Epithelial cell of esophagus (primary cell): ENCODE measurements at regions not wholly inside any gene's neighbourhood (a gene's known extent, or its start where the extent isn't known, plus 50 kb on each side); places are given as distances from the start of the nearest gene placed in this dataset.

ENCODE experiments used
- DNase-seq: peaks from one replicate; pipeline ENCODE4 v3.0.0; 2010; ENCODE audit warnings: low read depth
- H3K4me3 ChIP-seq: 2 replicates; pipeline ENCODE4 v1.5.1; 2011; ENCODE audit warnings: mild to moderate bottlenecking, low read length, control low read depth
- TF ChIP-seq, protein P1 (sequence below): IDR thresholded peaks from 2 replicates; pipeline ENCODE4 v1.5.1; 2011; ENCODE audit warnings: low read depth, mild to moderate bottlenecking, low read length, control low read depth, inconsistent platforms; ENCODE audit not compliant: insufficient read depth; ENCODE audit errors: missing control alignments

DNA sequence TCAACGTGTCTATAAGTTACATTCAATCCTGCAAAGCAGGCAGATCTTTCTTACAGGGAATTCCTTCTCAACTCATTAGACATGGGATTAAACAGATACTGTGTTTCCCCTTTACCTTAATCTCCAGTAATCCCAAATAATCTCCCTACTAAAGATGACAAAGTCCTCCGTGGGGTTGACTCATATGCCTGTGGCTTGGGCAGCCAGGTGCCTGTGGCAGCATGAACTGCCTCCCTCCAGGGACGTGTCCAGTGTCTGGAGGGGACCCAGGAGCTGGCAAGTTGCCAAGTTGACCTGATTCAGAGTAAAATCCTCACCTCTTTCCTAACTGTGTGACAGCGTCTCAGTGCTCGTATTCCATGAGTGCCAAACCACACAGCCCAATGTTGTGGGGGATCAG, 94.6 kb upstream of the PTCH1 start:
- TF ChIP-seq, protein P1, sequence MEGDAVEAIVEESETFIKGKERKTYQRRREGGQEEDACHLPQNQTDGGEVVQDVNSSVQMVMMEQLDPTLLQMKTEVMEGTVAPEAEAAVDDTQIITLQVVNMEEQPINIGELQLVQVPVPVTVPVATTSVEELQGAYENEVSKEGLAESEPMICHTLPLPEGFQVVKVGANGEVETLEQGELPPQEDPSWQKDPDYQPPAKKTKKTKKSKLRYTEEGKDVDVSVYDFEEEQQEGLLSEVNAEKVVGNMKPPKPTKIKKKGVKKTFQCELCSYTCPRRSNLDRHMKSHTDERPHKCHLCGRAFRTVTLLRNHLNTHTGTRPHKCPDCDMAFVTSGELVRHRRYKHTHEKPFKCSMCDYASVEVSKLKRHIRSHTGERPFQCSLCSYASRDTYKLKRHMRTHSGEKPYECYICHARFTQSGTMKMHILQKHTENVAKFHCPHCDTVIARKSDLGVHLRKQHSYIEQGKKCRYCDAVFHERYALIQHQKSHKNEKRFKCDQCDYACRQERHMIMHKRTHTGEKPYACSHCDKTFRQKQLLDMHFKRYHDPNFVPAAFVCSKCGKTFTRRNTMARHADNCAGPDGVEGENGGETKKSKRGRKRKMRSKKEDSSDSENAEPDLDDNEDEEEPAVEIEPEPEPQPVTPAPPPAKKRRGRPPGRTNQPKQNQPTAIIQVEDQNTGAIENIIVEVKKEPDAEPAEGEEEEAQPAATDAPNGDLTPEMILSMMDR, result no peak
- H3K4me3 ChIP-seq, result no peak overlapping the region
- no peak for DNase-seq

DNA sequence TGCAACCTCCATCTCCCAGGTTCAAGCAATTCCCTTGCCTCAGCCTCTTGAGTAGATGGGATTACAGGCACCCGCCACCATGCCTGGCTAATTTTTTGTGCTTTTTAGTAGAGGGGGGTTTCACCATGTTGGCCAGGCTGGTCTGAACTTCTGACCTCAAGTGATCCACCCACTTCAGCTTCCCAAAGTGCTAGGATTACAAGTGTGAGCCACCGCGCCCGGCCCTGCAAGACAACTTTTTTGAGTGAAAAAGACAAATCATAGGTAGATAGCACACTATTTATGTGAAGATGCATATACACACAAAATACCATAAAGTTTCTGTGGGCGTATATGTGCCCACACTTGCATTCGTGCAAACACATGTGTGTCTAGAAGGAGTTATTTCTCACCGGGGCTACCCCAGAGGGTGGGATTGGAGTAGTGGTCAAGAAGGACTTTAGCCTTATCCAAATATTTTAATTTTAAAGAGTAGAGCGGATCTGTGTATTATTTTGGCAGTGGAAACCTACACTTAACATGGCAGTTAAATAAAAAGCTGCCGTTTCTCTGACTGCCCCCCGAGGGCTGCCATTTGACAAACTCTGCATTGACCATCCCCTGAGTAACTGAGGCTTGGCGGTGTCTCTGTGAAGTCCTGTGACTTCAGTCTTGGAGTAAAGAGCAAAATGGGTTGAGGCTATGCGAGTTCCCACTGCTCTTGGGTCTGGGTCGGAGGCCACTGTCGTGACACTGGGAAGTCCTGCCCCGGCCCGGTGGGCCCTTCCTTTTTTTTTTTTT, 93.4 kb upstream of the PTCH1 start:
- H3K4me3 ChIP-seq, result no peak overlapping the region
- DNase-seq, result no peak
- TF ChIP-seq, protein P1, result no peak

DNA sequence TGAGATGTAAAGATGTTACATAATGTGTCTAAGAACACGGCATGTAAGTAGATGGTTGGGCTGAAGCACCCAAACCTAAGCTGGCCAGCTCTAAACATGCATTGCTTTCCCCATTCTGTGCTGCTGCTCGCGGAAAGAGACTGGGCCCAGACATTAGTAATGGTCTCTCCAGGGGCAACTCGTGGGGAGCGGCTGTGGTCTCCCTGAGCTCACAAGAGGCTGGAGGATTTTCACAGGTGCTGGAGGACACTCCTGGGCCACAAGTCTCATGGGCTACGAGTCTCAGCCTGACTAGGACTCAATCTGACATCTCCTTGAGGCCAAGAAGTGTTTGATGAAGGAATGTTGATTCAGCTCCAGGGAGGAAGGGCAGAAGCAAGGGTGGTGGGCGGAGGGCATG, 92.7 kb upstream of the PTCH1 start:
- no peak for DNase-seq
- H3K4me3 ChIP-seq, result no peak overlapping the region
- TF ChIP-seq, protein P1, result no peak

DNA sequence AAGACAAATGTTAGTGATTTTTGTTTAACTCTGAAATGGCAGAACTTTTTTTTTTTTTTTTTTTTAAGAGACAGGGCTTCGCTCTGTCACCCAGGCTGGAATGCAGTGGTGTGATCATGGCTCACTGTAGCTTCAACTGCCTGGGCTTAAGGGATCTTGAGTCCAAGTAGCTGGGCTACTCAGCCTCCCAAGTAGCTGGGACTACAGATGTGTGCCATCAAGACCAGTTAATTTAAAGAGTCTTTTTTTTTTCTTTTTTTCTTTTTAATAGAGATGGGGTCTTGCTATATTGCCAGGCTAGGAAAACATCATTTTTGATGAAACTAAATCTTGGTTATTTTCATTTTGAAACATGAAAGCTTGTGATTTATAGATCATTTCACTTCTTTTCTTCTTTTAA, 91.6 kb upstream of the PTCH1 start:
- DNase-seq, result no peak
- TF ChIP-seq, protein P1, result no peak

DNA sequence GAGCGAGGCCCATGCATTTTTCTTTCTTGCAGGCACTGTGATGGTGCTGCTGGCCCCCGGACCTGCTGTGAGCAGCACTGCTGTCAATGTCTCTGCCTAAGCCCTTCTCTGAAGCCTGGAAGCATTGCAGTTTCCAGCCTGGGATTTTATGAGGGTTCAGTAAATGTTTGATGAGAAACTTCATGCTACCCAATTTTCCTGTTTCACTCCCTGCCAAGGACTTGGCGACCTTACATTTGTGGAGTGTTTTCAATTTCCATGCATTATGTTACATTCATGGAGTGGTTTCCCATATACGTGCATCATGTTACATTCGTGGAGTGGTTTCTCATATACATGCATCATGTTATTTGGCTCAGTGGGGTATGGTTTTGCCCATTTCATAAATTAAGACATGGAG, 90.7 kb upstream of the PTCH1 start:
- TF ChIP-seq, protein P1, result no peak
- DNase-seq, result no peak
- H3K4me3 ChIP-seq, result no peak overlapping the region

More for the DNA sequence above, 91.6 kb upstream of the PTCH1 start:
- no peak overlapping the region for H3K4me3 ChIP-seq

DNA sequence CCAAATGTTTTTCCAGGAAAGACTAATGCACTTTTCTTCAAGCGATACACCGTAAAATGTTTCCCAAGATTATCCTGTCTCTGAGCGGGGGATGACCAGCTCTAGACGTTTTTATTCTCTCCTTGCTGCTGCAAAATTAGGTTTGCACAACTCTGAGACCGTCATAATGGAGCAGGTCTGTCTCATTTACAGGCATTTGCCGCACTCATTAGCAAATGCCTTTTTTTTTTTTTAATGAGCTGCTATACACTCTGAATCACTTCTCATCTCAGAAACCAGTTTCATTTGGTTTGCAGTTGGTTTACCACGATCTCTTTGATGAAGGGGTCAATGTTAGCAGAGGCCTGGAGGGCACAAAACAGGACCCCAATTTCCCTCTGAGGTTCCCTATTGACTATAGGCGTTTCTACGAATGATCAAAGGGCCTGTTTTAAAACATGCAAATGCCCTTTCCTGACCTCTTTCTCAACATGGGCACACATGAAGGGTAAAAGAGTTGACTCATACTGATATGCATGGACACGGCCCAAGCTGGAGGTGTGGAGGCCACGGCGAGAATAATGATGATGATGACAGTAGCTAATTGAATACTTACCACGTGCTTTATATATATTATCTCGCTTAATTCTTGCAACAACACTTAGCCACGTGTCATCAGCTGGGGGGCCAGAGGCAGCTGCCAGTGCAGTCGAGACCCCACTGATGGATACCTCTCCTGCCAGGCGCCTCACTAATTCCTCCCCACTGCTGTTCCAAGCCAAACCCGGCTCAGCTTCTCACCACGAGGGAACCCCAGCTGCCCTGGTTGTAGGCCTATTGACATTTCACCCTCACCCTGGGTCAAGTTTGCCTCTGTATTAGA, 89.9 kb upstream of the PTCH1 start:
- no peak overlapping the region for H3K4me3 ChIP-seq
- DNase-seq, result no peak
- TF ChIP-seq, protein P1, result no peak
